ENCODE measurements at regions not wholly inside any gene's neighbourhood (a gene's known extent, or its start where the extent isn't known, plus 50 kb on each side); places are given as distances from the start of the nearest gene placed in this dataset.

DNA sequence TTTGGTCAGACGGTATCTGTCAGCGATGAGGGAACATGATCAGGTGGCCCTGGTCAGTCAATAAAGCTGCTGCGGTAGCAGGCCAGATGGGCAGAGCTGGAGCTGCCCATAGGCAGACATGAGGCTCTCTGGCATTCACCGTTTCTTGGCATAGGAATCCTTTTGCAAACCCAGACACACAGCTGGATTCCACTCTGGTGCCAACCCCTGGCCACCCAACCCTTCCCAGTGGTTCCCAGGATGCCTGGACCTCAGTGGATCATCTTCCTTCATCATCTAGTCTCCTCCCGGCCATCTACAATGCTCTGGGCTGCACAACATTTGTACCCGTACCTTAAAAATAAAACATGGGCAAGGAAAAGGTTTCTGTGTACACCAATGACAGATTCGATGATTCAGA is 68.3 kb upstream of the ACTRT2 start:
- Histone ChIP-seq H4K20me1 (ENCODE audit: insufficient read depth, low read length) (no peaks in the 10 kb centered on the region), H3K36me3 (ENCODE audit: insufficient read depth, low read length) (no peaks in the 10 kb centered on the region), H3K4me3 (ENCODE audit: insufficient read depth, low read depth, low read length) (no peak overlapping the region), H2AFZ (ENCODE audit: low read depth, low read length) (no peak overlapping the region), H3K9ac (ENCODE audit: low read length) (no peak overlapping the region), H3K4me1 (ENCODE audit: insufficient read depth, low read length) (no peaks in the 10 kb centered on the region), H3K4me2 (ENCODE audit: low read length) (no peak overlapping the region), H3K27me3 (ENCODE audit: insufficient read depth, low read length) (no peaks in the 10 kb centered on the region), H3K79me2 (ENCODE audit: insufficient read depth, low read length) (no peaks in the 10 kb centered on the region), H3K9me3 (ENCODE audit: insufficient read depth, low read depth, low read length) (no peaks in the 10 kb centered on the region), H3K27ac (ENCODE audit: low read depth, low read length) (no peak overlapping the region)
- no peak for DNase-seq (ENCODE audit: low read depth)
- H3K27me3 Mint-ChIP-seq (ENCODE audit: low read depth, unreplicated experiment): peaks cover 11% of the 10 kb centered on the region
- no peak overlapping the region for H3K4me3 Mint-ChIP-seq (ENCODE audit: unreplicated experiment)
- no peak overlapping the region for H3K27ac Mint-ChIP-seq (ENCODE audit: unreplicated experiment)
- peaks cover 26% of the 10 kb centered on the region for H3K9me3 Mint-ChIP-seq (ENCODE audit: unreplicated experiment)
- H3K4me1 Mint-ChIP-seq (ENCODE audit: low read depth, unreplicated experiment): no peaks in the 10 kb centered on the region
- no peak for TF ChIP-seq EZH2 (IDR thresholded peaks at IDR 0.05; ENCODE audit: insufficient read depth, low read length)
- TF ChIP-seq, protein P1, sequence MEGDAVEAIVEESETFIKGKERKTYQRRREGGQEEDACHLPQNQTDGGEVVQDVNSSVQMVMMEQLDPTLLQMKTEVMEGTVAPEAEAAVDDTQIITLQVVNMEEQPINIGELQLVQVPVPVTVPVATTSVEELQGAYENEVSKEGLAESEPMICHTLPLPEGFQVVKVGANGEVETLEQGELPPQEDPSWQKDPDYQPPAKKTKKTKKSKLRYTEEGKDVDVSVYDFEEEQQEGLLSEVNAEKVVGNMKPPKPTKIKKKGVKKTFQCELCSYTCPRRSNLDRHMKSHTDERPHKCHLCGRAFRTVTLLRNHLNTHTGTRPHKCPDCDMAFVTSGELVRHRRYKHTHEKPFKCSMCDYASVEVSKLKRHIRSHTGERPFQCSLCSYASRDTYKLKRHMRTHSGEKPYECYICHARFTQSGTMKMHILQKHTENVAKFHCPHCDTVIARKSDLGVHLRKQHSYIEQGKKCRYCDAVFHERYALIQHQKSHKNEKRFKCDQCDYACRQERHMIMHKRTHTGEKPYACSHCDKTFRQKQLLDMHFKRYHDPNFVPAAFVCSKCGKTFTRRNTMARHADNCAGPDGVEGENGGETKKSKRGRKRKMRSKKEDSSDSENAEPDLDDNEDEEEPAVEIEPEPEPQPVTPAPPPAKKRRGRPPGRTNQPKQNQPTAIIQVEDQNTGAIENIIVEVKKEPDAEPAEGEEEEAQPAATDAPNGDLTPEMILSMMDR (IDR thresholded peaks at IDR 0.05; ENCODE audit: insufficient read depth, low read depth, low read length): no peak
- no peak for FAIRE-seq
- no peaks in the 10 kb centered on the region for H3K36me3 Mint-ChIP-seq (ENCODE audit: low read depth, unreplicated experiment)

DNA sequence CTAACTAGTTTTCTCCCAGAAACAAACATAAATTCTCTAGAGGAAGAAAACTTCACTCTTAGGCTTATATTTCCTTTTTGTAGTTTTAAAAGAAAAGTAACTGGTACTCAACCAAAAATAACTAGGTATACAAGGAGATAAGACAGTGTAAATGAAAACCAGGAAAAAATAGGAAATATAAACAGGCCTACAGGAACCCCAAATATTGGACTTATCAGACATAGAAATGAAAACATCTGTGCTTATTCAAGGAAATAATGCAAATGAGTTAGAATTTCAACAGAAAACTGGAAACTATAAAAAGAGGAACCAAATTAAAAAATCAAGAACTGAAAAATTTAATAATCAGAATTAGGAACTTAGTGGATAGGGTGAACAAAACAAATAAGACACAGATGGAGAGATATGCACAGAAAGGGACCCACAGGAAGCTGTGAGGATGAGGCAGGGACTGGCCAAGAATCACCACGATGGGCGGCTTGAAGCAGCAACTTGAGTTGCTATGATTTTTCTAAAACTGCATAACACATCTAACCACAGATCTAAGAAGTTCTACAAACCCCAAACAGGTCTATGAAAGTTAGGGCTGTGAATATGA is 67.5 kb upstream of the ACTRT2 start:
- no peaks in the 10 kb centered on the region for H3K36me3 Mint-ChIP-seq (ENCODE audit: low read depth, unreplicated experiment)
- no peaks in the 10 kb centered on the region for H3K4me1 ChIP-seq (ENCODE audit: insufficient read depth, low read length)
- H3K36me3 ChIP-seq (ENCODE audit: insufficient read depth, low read length): no peaks in the 10 kb centered on the region
- H4K20me1 ChIP-seq (ENCODE audit: insufficient read depth, low read length): no peaks in the 10 kb centered on the region
- H3K27ac ChIP-seq (ENCODE audit: low read depth, low read length): no peak overlapping the region
- peaks cover 26% of the 10 kb centered on the region for H3K9me3 Mint-ChIP-seq (ENCODE audit: unreplicated experiment)
- no peak overlapping the region for H3K4me3 ChIP-seq (ENCODE audit: insufficient read depth, low read depth, low read length)
- H3K4me2 ChIP-seq (ENCODE audit: low read length): no peak overlapping the region
- no peaks in the 10 kb centered on the region for H3K79me2 ChIP-seq (ENCODE audit: insufficient read depth, low read length)
- DNase-seq (ENCODE audit: low read depth) (no peak), FAIRE-seq (no peak)
- H3K9me3 ChIP-seq (ENCODE audit: insufficient read depth, low read depth, low read length): peaks cover 2% of the 10 kb centered on the region
- no peak overlapping the region for H3K27ac Mint-ChIP-seq (ENCODE audit: unreplicated experiment)
- H3K9ac ChIP-seq (ENCODE audit: low read length): no peak overlapping the region
- H3K4me1 Mint-ChIP-seq (ENCODE audit: low read depth, unreplicated experiment): no peaks in the 10 kb centered on the region
- no peak overlapping the region for H3K4me3 Mint-ChIP-seq (ENCODE audit: unreplicated experiment)
- peaks cover 11% of the 10 kb centered on the region for H3K27me3 Mint-ChIP-seq (ENCODE audit: low read depth, unreplicated experiment)
- H3K27me3 ChIP-seq (ENCODE audit: insufficient read depth, low read length): no peaks in the 10 kb centered on the region
- TF ChIP-seq, protein P1 (IDR thresholded peaks at IDR 0.05; ENCODE audit: insufficient read depth, low read depth, low read length): no peak
- TF ChIP-seq EZH2 (IDR thresholded peaks at IDR 0.05; ENCODE audit: insufficient read depth, low read length): no peak
- no peak overlapping the region for H2AFZ ChIP-seq (ENCODE audit: low read depth, low read length)

DNA sequence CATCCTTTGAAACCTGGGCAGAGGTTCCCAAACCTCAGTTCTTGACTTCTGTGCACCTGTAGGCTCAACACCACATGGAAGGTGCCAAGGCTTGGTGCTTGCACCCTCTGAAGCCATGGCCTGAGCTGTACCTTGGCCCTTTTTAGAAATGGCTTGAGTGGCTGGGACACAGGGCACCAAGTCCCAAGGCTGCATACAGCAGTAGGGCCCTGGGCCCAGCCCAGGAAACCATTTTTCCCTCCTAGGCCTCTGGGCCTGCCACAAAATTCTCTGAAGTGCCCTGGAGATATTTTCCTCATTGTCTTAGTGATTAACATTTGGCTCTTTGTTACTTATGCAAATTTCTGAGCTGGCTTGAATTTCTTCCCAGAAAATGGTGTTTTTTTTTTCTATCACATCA is 65.6 kb upstream of the ACTRT2 start:
- H3K27me3 Mint-ChIP-seq (ENCODE audit: low read depth, unreplicated experiment): peaks cover 15% of the 10 kb centered on the region
- Histone ChIP-seq H2AFZ (ENCODE audit: low read depth, low read length) (no peak overlapping the region), H3K9ac (ENCODE audit: low read length) (no peak overlapping the region), H3K27me3 (ENCODE audit: insufficient read depth, low read length) (no peaks in the 10 kb centered on the region), H3K4me3 (ENCODE audit: insufficient read depth, low read depth, low read length) (no peak overlapping the region), H3K27ac (ENCODE audit: low read depth, low read length) (no peak overlapping the region), H3K4me1 (ENCODE audit: insufficient read depth, low read length) (no peaks in the 10 kb centered on the region), H3K36me3 (ENCODE audit: insufficient read depth, low read length) (no peaks in the 10 kb centered on the region), H3K9me3 (ENCODE audit: insufficient read depth, low read depth, low read length) (peaks cover 8% of the 10 kb centered on the region), H3K4me2 (ENCODE audit: low read length) (no peak overlapping the region), H4K20me1 (ENCODE audit: insufficient read depth, low read length) (no peaks in the 10 kb centered on the region), H3K79me2 (ENCODE audit: insufficient read depth, low read length) (no peaks in the 10 kb centered on the region)
- H3K27ac Mint-ChIP-seq (ENCODE audit: unreplicated experiment): no peak overlapping the region
- H3K9me3 Mint-ChIP-seq (ENCODE audit: unreplicated experiment): peaks cover 27% of the 10 kb centered on the region
- DNase-seq (ENCODE audit: low read depth): no peak
- no peaks in the 10 kb centered on the region for H3K36me3 Mint-ChIP-seq (ENCODE audit: low read depth, unreplicated experiment)
- FAIRE-seq: no peak
- H3K4me1 Mint-ChIP-seq (ENCODE audit: low read depth, unreplicated experiment): no peaks in the 10 kb centered on the region
- no peak overlapping the region for H3K4me3 Mint-ChIP-seq (ENCODE audit: unreplicated experiment)
- TF ChIP-seq EZH2 (IDR thresholded peaks at IDR 0.05; ENCODE audit: insufficient read depth, low read length): no peak
- TF ChIP-seq, protein P1 (IDR thresholded peaks at IDR 0.05; ENCODE audit: insufficient read depth, low read depth, low read length): no peak
